BE2C (cell line): ENCODE measurements at regions not wholly inside any gene's neighbourhood (a gene's known extent, or its start where the extent isn't known, plus 50 kb on each side); places are given as distances from the start of the nearest gene placed in this dataset.

Experiments
- DNase-seq: peaks from one replicate; pipeline ENCODE4 v3.0.0-alpha.2; 2020
- H3K27me3 ChIP-seq: fragments of 250-450 bp; sonication (Bioruptor Pico); 2 replicates; pipeline ENCODE4 v1.5.1; 2020; ENCODE audit warnings: mild to moderate bottlenecking
- H3K36me3 ChIP-seq: fragments of 250-450 bp; sonication (Bioruptor Pico); 2 replicates; pipeline ENCODE4 v1.5.1; 2020; ENCODE audit warnings: mild to moderate bottlenecking
- H3K4me1 ChIP-seq: fragments of 250-450 bp; sonication (Bioruptor Pico); 2 replicates; pipeline ENCODE4 v1.5.1; 2020
- H3K4me3 ChIP-seq: 2 replicates; pipeline ENCODE4 v1.5.1; 2011; ENCODE audit warnings: low read depth, low read length
- H3K9me3 ChIP-seq: fragments of 250-450 bp; sonication (Bioruptor Pico); 2 replicates; pipeline ENCODE4 v1.5.1; 2020
- TF ChIP-seq, protein P1 (sequence below): IDR thresholded peaks from 2 replicates; pipeline ENCODE4 v1.5.1; 2012; ENCODE audit warnings: mild to moderate bottlenecking, low read depth, low read length

DNA sequence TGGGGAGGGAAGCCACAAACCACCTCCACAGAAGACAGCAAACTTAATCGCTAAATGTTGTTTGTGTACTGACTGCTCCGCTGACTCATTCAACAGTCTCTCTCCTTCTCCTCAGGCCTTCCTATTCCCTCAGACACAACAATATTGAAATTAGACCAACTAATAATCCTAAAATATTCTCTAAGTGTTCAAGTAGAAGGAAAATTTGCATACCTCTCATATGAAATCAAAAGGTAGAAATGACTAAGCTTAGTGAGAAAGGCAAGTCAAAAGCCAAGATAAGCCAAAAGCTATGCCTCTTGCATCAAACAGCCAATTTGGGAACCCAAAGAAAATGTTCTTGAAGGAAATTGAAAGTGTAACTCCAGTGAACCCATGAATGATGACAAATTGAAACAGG is 75.7 kb upstream of the ARHGAP24 start:
- no peaks in the 10 kb centered on the region for H3K9me3 ChIP-seq
- no peaks in the 10 kb centered on the region for H3K27me3 ChIP-seq
- no peak for DNase-seq
- no peak overlapping the region for H3K4me3 ChIP-seq
- no peaks in the 10 kb centered on the region for H3K36me3 ChIP-seq
- TF ChIP-seq, protein P1, sequence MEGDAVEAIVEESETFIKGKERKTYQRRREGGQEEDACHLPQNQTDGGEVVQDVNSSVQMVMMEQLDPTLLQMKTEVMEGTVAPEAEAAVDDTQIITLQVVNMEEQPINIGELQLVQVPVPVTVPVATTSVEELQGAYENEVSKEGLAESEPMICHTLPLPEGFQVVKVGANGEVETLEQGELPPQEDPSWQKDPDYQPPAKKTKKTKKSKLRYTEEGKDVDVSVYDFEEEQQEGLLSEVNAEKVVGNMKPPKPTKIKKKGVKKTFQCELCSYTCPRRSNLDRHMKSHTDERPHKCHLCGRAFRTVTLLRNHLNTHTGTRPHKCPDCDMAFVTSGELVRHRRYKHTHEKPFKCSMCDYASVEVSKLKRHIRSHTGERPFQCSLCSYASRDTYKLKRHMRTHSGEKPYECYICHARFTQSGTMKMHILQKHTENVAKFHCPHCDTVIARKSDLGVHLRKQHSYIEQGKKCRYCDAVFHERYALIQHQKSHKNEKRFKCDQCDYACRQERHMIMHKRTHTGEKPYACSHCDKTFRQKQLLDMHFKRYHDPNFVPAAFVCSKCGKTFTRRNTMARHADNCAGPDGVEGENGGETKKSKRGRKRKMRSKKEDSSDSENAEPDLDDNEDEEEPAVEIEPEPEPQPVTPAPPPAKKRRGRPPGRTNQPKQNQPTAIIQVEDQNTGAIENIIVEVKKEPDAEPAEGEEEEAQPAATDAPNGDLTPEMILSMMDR, result no peak
- no peaks in the 10 kb centered on the region for H3K4me1 ChIP-seq

DNA sequence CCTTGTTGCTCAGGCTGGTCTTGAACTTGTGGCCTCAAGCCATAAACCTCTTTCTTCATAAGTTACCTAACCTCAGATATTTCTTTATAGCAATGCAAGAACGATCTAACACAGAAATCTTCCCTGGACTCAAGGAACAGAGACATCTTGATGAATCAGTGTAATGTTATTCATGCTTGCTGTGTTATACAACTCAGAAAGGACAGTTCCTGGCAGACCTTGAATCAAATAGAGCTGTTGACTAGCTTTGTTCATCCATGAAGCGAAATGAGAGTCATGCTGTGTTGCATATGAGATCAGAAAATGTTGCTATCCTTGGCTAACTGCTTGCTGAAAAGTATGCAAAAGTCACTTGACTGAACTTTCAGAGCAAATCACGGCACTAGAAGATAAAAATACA is 72.6 kb upstream of the ARHGAP24 start:
- DNase-seq, result no peak
- TF ChIP-seq, protein P1, result no peak
- Histone ChIP-seq H3K4me3 (no peak overlapping the region), H3K27me3 (no peaks in the 10 kb centered on the region), H3K9me3 (no peaks in the 10 kb centered on the region), H3K36me3 (no peaks in the 10 kb centered on the region), H3K4me1 (no peaks in the 10 kb centered on the region)

- Histone ChIP-seq H3K4me1 (no peaks in the 10 kb centered on the region), H3K4me3 (no peak overlapping the region), H3K36me3 (no peaks in the 10 kb centered on the region), H3K27me3 (no peaks in the 10 kb centered on the region), H3K9me3 (no peaks in the 10 kb centered on the region)
- DNase-seq, result peak; percentile 25
- TF ChIP-seq, protein P1, result no peak
Observed at GRCh38 chr4:85406185-85406584, 68.8 kb upstream of the ARHGAP24 start.

GRCh38 chr4:85407546-85407945 is 67.4 kb upstream of the ARHGAP24 start:
- no peak for DNase-seq
- TF ChIP-seq, protein P1, result no peak
- Histone ChIP-seq H3K36me3 (no peaks in the 10 kb centered on the region), H3K4me1 (no peaks in the 10 kb centered on the region), H3K27me3 (no peaks in the 10 kb centered on the region), H3K4me3 (no peak overlapping the region), H3K9me3 (no peaks in the 10 kb centered on the region)

DNA sequence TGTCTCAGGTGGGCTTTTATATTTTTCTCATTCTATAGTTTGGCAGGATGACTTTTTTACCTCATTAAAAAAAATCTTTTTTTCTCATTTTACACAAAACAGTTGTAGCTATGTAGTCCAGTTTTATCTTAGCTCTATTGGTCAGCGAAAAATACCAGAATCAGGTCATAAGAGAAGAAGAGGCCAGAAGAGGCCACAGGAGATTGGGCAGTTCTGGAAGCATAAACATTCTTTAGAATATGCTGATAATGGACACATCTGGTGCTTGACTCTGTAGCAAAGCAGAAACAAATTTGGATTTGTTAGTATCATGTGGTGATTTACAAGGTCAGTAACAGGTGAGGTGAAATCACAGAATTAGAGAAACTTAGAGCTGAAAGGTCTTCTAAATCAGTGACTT is 66.6 kb upstream of the ARHGAP24 start:
- no peaks in the 10 kb centered on the region for H3K27me3 ChIP-seq
- no peaks in the 10 kb centered on the region for H3K4me1 ChIP-seq
- no peaks in the 10 kb centered on the region for H3K36me3 ChIP-seq
- no peaks in the 10 kb centered on the region for H3K9me3 ChIP-seq
- DNase-seq, result no peak
- TF ChIP-seq, protein P1, result no peak
- no peak overlapping the region for H3K4me3 ChIP-seq

- DNase-seq, result no peak
- Histone ChIP-seq H3K27me3 (no peaks in the 10 kb centered on the region), H3K9me3 (no peaks in the 10 kb centered on the region), H3K4me1 (no peaks in the 10 kb centered on the region), H3K36me3 (no peaks in the 10 kb centered on the region), H3K4me3 (no peak overlapping the region)
- TF ChIP-seq, protein P1, result no peak
Observed at GRCh38 chr4:85409251-85409650, 65.7 kb upstream of the ARHGAP24 start.
